ENCODE measurements at regions not wholly inside any gene's neighbourhood (a gene's known extent, or its start where the extent isn't known, plus 50 kb on each side); places are given as distances from the start of the nearest gene placed in this dataset.

DNA sequence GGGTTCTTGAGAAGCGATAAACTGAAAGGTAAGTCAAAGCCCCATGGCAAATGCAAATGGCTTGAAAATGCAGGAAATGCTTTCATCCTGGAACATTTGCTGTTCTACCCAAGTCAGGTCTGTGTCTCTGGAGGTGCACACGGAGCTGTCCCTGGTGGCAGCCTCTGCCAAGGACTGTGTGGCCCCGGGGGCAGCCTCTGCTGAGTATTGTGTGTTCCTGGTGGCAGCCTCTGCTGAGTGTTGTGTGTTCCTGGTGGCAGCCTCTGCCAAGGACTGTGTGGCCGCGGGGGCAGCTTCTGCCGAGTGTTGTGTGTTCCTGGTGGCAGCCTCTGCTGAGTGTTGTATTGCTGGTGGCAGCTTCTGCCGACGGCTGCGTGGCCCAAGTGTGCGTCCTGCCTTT lies 135.6 kb upstream of the ALKAL2 start:
- no peaks in the 10 kb centered on the region for H3K27me3 ChIP-seq (ENCODE audit: low read length)
- H2AFZ ChIP-seq (ENCODE audit: low read length): no peak overlapping the region
- no peaks in the 10 kb centered on the region for H3K9me3 ChIP-seq (ENCODE audit: low read length)
- H3K9me2 ChIP-seq (replicated peaks; ENCODE audit: low read length): no peaks in the 10 kb centered on the region
- DNase-seq (peak; percentile 28), ATAC-seq (no peak)
- no peaks in the 10 kb centered on the region for H3K79me2 ChIP-seq (ENCODE audit: low read length)
- no peak overlapping the region for H3K4me2 ChIP-seq (ENCODE audit: low read length)
- intact Hi-C loops (cut with micrococcal nuclease): no loop called here
- TF ChIP-seq EZH2phosphoT487 (IDR thresholded peaks at IDR 0.05; ENCODE audit: borderline replicate concordance, low read length) (no peak), EZH2 (IDR thresholded peaks at IDR 0.05; ENCODE audit: low read length, unreplicated experiment) (no peak)
- TF ChIP-seq, protein P1, sequence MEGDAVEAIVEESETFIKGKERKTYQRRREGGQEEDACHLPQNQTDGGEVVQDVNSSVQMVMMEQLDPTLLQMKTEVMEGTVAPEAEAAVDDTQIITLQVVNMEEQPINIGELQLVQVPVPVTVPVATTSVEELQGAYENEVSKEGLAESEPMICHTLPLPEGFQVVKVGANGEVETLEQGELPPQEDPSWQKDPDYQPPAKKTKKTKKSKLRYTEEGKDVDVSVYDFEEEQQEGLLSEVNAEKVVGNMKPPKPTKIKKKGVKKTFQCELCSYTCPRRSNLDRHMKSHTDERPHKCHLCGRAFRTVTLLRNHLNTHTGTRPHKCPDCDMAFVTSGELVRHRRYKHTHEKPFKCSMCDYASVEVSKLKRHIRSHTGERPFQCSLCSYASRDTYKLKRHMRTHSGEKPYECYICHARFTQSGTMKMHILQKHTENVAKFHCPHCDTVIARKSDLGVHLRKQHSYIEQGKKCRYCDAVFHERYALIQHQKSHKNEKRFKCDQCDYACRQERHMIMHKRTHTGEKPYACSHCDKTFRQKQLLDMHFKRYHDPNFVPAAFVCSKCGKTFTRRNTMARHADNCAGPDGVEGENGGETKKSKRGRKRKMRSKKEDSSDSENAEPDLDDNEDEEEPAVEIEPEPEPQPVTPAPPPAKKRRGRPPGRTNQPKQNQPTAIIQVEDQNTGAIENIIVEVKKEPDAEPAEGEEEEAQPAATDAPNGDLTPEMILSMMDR (conservative IDR thresholded peaks at IDR 0.05; ENCODE audit: low read depth, low read length): no peak
- H3K27ac ChIP-seq (ENCODE audit: low read length): no peak overlapping the region
- H3K4me1 ChIP-seq (ENCODE audit: insufficient read depth, low read length): peaks cover 22% of the 10 kb centered on the region
- CTCF ChIA-PET: no interaction called here
- no peaks in the 10 kb centered on the region for H4K20me1 ChIP-seq (ENCODE audit: low read length)
- H3K4me3 ChIP-seq (ENCODE audit: low read length): no peak overlapping the region
- no peak overlapping the region for H3K9ac ChIP-seq (ENCODE audit: low read length)
- H3F3A ChIP-seq (ENCODE audit: low read length, unreplicated experiment): no peaks in the 10 kb centered on the region
- no peaks in the 10 kb centered on the region for H3K36me3 ChIP-seq (ENCODE audit: low read depth, low read length)
- BruUV-seq (replicated peaks): no TSS peak
- POLR2A ChIA-PET (ENCODE audit: unreplicated experiment): no interaction called here

DNA sequence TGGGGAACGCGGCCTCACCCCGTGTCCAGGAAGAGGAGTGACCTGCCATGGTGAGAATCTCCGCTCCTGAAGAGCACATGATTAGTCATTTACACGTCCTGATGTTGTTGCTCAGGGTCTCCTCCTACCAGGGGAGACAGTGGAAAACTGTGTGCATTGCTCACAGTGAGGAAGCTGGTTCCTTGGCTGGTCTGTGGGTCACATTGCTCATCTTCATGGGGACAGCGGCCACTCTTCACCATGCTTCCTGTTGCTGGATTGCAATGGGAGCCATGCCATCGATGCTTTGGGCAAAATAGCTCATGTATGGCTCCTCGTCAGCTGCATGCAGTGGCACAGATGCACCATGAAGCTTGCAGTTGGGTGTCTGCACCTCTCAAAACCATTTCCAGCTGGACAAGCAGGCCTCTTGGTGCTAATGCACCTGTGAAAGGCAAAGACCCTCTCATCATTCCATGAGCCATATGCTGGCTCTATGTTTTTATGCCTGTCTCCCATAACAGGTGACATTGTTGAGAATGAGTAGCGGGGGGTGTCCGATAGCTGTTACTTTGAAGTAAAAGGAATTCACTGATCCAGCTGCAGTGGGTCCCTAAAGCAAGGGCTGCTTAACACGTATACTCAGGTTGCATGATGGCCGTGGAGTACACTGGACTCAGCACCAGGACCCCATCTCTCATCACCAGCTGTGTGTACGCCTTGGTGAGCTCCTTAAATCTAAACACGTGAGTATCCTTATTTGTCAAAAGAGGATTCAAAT lies 135.0 kb upstream of the ALKAL2 start:
- H3K27ac ChIP-seq (ENCODE audit: low read length): no peak overlapping the region
- H3K4me2 ChIP-seq (ENCODE audit: low read length): no peak overlapping the region
- H3F3A ChIP-seq (ENCODE audit: low read length, unreplicated experiment): no peaks in the 10 kb centered on the region
- H3K36me3 ChIP-seq (ENCODE audit: low read depth, low read length): no peaks in the 10 kb centered on the region
- no peak for ATAC-seq
- no peaks in the 10 kb centered on the region for H4K20me1 ChIP-seq (ENCODE audit: low read length)
- H3K27me3 ChIP-seq (ENCODE audit: low read length): 0 out of 2 replicates have a peak, but pooled peaks cover 2% of the 10 kb centered on the region
- intact Hi-C loops (cut with micrococcal nuclease): no loop called here
- TF ChIP-seq, protein P1 (conservative IDR thresholded peaks at IDR 0.05; ENCODE audit: low read depth, low read length): no peak
- TF ChIP-seq EZH2 (IDR thresholded peaks at IDR 0.05; ENCODE audit: low read length, unreplicated experiment) (no peak), EZH2phosphoT487 (IDR thresholded peaks at IDR 0.05; ENCODE audit: borderline replicate concordance, low read length) (no peak)
- no peaks in the 10 kb centered on the region for H3K79me2 ChIP-seq (ENCODE audit: low read length)
- H2AFZ ChIP-seq (ENCODE audit: low read length): no peak overlapping the region
- H3K9me2 ChIP-seq (replicated peaks; ENCODE audit: low read length): no peaks in the 10 kb centered on the region
- BruUV-seq (replicated peaks): no TSS peak
- H3K4me1 ChIP-seq (ENCODE audit: insufficient read depth, low read length): peaks cover 22% of the 10 kb centered on the region
- H3K9me3 ChIP-seq (ENCODE audit: low read length): no peaks in the 10 kb centered on the region
- DNase-seq: no peak
- ChIA-PET CTCF (no interaction called here), POLR2A (ENCODE audit: unreplicated experiment) (no interaction called here)
- no peak overlapping the region for H3K4me3 ChIP-seq (ENCODE audit: low read length)
- no peak overlapping the region for H3K9ac ChIP-seq (ENCODE audit: low read length)

DNA sequence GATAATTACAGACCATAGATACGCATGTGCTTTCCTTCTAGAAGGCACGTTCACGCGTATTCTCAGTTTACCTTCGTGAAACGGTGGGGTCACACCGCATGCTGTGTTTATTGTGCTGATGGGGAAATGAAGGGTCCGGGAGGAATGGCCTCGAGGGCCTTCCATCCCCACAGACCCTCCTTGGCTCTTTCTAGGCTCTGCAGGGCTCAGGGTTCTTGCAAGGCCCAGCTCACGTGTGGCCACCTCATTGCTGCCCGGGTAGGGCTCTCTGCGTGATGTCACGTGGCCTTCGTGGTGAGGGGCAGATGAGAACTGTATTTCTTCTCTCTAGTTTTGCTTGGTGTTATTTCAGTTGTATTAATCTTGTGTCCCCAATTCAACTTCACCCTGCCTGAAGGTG lies 133.5 kb upstream of the ALKAL2 start:
- no peaks in the 10 kb centered on the region for H3F3A ChIP-seq (ENCODE audit: low read length, unreplicated experiment)
- H3K36me3 ChIP-seq (ENCODE audit: low read depth, low read length): no peaks in the 10 kb centered on the region
- peaks cover 22% of the 10 kb centered on the region for H3K4me1 ChIP-seq (ENCODE audit: insufficient read depth, low read length)
- ATAC-seq (no peak), DNase-seq (no peak)
- H3K79me2 ChIP-seq (ENCODE audit: low read length): no peaks in the 10 kb centered on the region
- ChIA-PET POLR2A (ENCODE audit: unreplicated experiment) (no interaction called here), CTCF (no interaction called here)
- no peak overlapping the region for H3K4me3 ChIP-seq (ENCODE audit: low read length)
- no peak overlapping the region for H3K9ac ChIP-seq (ENCODE audit: low read length)
- TF ChIP-seq EZH2phosphoT487 (IDR thresholded peaks at IDR 0.05; ENCODE audit: borderline replicate concordance, low read length): no peak
- TF ChIP-seq, protein P1 (conservative IDR thresholded peaks at IDR 0.05; ENCODE audit: low read depth, low read length): no peak
- TF ChIP-seq EZH2 (IDR thresholded peaks at IDR 0.05; ENCODE audit: low read length, unreplicated experiment): no peak
- H3K4me2 ChIP-seq (ENCODE audit: low read length): no peak overlapping the region
- H3K9me3 ChIP-seq (ENCODE audit: low read length): no peaks in the 10 kb centered on the region
- no peaks in the 10 kb centered on the region for H3K9me2 ChIP-seq (replicated peaks; ENCODE audit: low read length)
- no peak overlapping the region for H2AFZ ChIP-seq (ENCODE audit: low read length)
- no TSS peak for BruUV-seq (replicated peaks)
- H3K27me3 ChIP-seq (ENCODE audit: low read length): peaks cover 12% of the 10 kb centered on the region; the same call in 1 of the 2 replicates
- no peaks in the 10 kb centered on the region for H4K20me1 ChIP-seq (ENCODE audit: low read length)
- intact Hi-C loops (cut with micrococcal nuclease): no loop called here
- no peak overlapping the region for H3K27ac ChIP-seq (ENCODE audit: low read length)

All from PC-3 (cell line).